GM12878 (cell line): ENCODE measurements at regions not wholly inside any gene's neighbourhood (a gene's known extent, or its start where the extent isn't known, plus 50 kb on each side); places are given as distances from the start of the nearest gene placed in this dataset.

ENCODE experiments used
- ATAC-seq: fragments of 200-7000 bp; cut with Tn5 transposase; 3 replicates; pipeline ENCODE4 v1.9.1; 2020; ENCODE audit warnings: mild to moderate bottlenecking, moderate library complexity
- BruUV-seq: library from RNA; stranded (reverse); fragments of 400-500 nt; replicated peaks from 2 replicates; lab custom pipeline; 2021; lab: Mats Ljungman, UMichigan
- CTCF ChIA-PET: fragments of 300-600 bp; sonication (Branson Sonifier 250); formaldehyde crosslinking; extraction: SDS; loops from one replicate; lab custom pipeline; 2021; ENCODE audit warnings: inconsistent platforms; lab: Yijun Ruan, JAX
- POLR2A ChIA-PET: fragments of 350-600 bp; formaldehyde crosslinking; extraction: SDS; loops from one replicate; lab custom pipeline; 2021; ENCODE audit warnings: inconsistent platforms; lab: Charles Lee
- RAD21 ChIA-PET: fragments of 300-600 bp; sonication (Branson Sonifier 250); formaldehyde crosslinking; loops from one replicate; lab custom pipeline; 2023; ENCODE audit warnings: antibody characterized with exemption; ENCODE audit not compliant: unreplicated experiment; lab: Charles Lee
- SMC1A ChIA-PET: fragments of 300-600 bp; sonication (Branson Sonifier 250); formaldehyde crosslinking; loops from one replicate; lab custom pipeline; 2023; ENCODE audit not compliant: unreplicated experiment, uncharacterized antibody; lab: Charles Lee
- DNase-seq: peaks from one replicate; pipeline ENCODE4 v3.0.0-alpha.2; 2011; ENCODE audit warnings: low read depth, low spot score
- FAIRE-seq: peaks from 3 replicates; lab custom pipeline; 2011; peaks lifted over from hg19 to GRCh38; lab: Jason Lieb, UNC
- H2AFZ ChIP-seq: 2 replicates; pipeline ENCODE4 v1.6.0; 2011; ENCODE audit warnings: low read depth, low read length, control low read depth; ENCODE audit not compliant: control insufficient read depth
- H3K27ac ChIP-seq: 2 replicates; pipeline ENCODE4 v1.5.1; 2011; ENCODE audit warnings: control low read depth; ENCODE audit not compliant: control insufficient read depth, insufficient read depth
- H3K27me3 ChIP-seq, 2 experiments: replicated peaks in 1 of 2; 2 replicates each; pipeline versions ENCODE4 v1.6.0 to v1.6.1; 2011; ENCODE audit warnings: low read length in 1 of 2; ENCODE audit not compliant: control insufficient read depth in 2 of 2, insufficient read depth in 2 of 2
- H3K36me3 ChIP-seq, 2 experiments: 2 replicates each; pipeline ENCODE4 v1.5.1; 2011; ENCODE audit warnings: low read length in 1 of 2; ENCODE audit not compliant: control insufficient read depth in 2 of 2, insufficient read depth in 2 of 2
- H3K4me1 ChIP-seq: 2 replicates; pipeline ENCODE4 v1.6.1; 2011; ENCODE audit warnings: mild to moderate bottlenecking, low read length, moderate library complexity, mixed read lengths; ENCODE audit not compliant: control insufficient read depth, insufficient read depth
- H3K4me2 ChIP-seq: 2 replicates; pipeline ENCODE4 v1.6.0; 2011; ENCODE audit warnings: control low read depth; ENCODE audit not compliant: control insufficient read depth, insufficient read depth
- H3K4me3 ChIP-seq: fragments of 200-600 bp; sonication (generic); 2 replicates; pipeline ENCODE4 v1.5.1; 2016
- H3K79me2 ChIP-seq: 2 replicates; pipeline ENCODE4 v1.6.0; 2011; ENCODE audit warnings: low read length; ENCODE audit not compliant: control insufficient read depth, insufficient read depth
- H3K9ac ChIP-seq: 2 replicates; pipeline ENCODE4 v1.8.0; 2011; ENCODE audit warnings: low read length, control low read depth, mixed read lengths; ENCODE audit not compliant: control insufficient read depth, insufficient read depth
- H3K9me3 ChIP-seq: replicated peaks from 3 replicates; pipeline ENCODE4 v1.5.1; 2011; ENCODE audit warnings: mild to moderate bottlenecking, low read length; ENCODE audit not compliant: control insufficient read depth, insufficient read depth
- H4K20me1 ChIP-seq: 2 replicates; pipeline ENCODE4 v1.6.0; 2011; ENCODE audit not compliant: control insufficient read depth, insufficient read depth
- ATF7 ChIP-seq: fragments of 450-650 bp; IDR thresholded peaks from 2 replicates; pipeline ENCODE4 v1.6.1; 2016; ENCODE audit warnings: low read depth, mild to moderate bottlenecking
- CBFB ChIP-seq: IDR thresholded peaks from 2 replicates; pipeline ENCODE4 v1.6.1; 2016; ENCODE audit warnings: antibody characterized with exemption, low read depth
- HDGF ChIP-seq: fragments of 450-650 bp; IDR thresholded peaks from 2 replicates; pipeline ENCODE4 v1.6.1; 2016; ENCODE audit warnings: antibody characterized with exemption
- JUND ChIP-seq: IDR thresholded peaks from 2 replicates; pipeline ENCODE4 v1.6.1; 2012; ENCODE audit warnings: low read depth, mild to moderate bottlenecking, low read length, improper control_type of control experiment, moderate library complexity
- KDM1A ChIP-seq: fragments of 200-600 bp; sonication (generic); IDR thresholded peaks from 2 replicates; pipeline ENCODE4 v1.6.1; 2016; ENCODE audit warnings: borderline replicate concordance
- LARP7 ChIP-seq: fragments of 450-650 bp; IDR thresholded peaks from 2 replicates; pipeline ENCODE4 v1.6.1; 2017; ENCODE audit warnings: mild to moderate bottlenecking
- NFXL1 ChIP-seq: fragments of 450-650 bp; IDR thresholded peaks from 2 replicates; pipeline ENCODE4 v1.6.1; 2017; ENCODE audit warnings: antibody characterized with exemption, mild to moderate bottlenecking, borderline replicate concordance
- SMAD1 ChIP-seq: fragments of 450-650 bp; IDR thresholded peaks from 2 replicates; pipeline ENCODE4 v1.6.1; 2018; ENCODE audit warnings: mild to moderate bottlenecking, low read depth; ENCODE audit not compliant: partially characterized antibody
- SPI1 ChIP-seq: IDR thresholded peaks from 2 replicates; pipeline ENCODE4 v1.6.1; 2011; ENCODE audit warnings: low read depth, mild to moderate bottlenecking, low read length, moderate library complexity, borderline replicate concordance; ENCODE audit not compliant: insufficient read depth
- SUZ12 ChIP-seq: fragments of 200-600 bp; sonication (generic); IDR thresholded peaks from one replicate; pipeline ENCODE4 v1.6.1; 2018; ENCODE audit warnings: antibody characterized with exemption, mild to moderate bottlenecking; ENCODE audit not compliant: unreplicated experiment
- WGBS: methylation state at CpG from one replicate; pipeline ENCODE4 v1.1.6; 2016; ENCODE audit warnings: low lambda C conversion rate; ENCODE audit not compliant: insufficient replicate concordance, insufficient coverage; ENCODE audit errors: missing lambda C conversion rate; 5-methylcytosine and 5-hydroxymethylcytosine counted together
- in situ Hi-C: fragments of 300-500 bp; cut with MboI; formaldehyde crosslinking; loops from 9 replicates; pipeline ENCODE4 v1.14.3; 2018; ENCODE audit warnings: mixed read lengths
- intact Hi-C: fragments of 100-400 bp; cut with micrococcal nuclease; formaldehyde crosslinking; loops from one replicate; pipeline ENCODE4 v1.14.2; 2022; ENCODE audit not compliant: unreplicated experiment

GRCh38 chr2:117698287-117698686 lies 116.2 kb upstream of the DDX18 start (continued):
- TF ChIP-seq JUND (no peak), HDGF (no peak)

- TF ChIP-seq ATF7 (no peak), NFXL1 (no peak), SMAD1 (no peak), SUZ12 (no peak), SPI1 (no peak), KDM1A (no peak), CBFB (no peak), LARP7 (no peak)
- ChIA-PET SMC1A (interaction anchor here (0.9 kb wide), 1 partner anchor 55 kb away, joined by 3 read pairs; no protein-coding TSS in a partner anchor), RAD21 (no interaction called here), POLR2A (no interaction called here), CTCF (no interaction called here)
- Histone ChIP-seq H3K4me2 (no peak overlapping the region), H3K4me3 (no peak overlapping the region), H3K9me3 (no peaks in the 10 kb centered on the region), H4K20me1 (no peaks in the 10 kb centered on the region), H3K79me2 (no peaks in the 10 kb centered on the region), H3K9ac (no peak overlapping the region), H3K4me1 (no peaks in the 10 kb centered on the region), H2AFZ (no peak overlapping the region), H3K36me3 (no peaks in the 10 kb centered on the region), H3K27me3 (no peaks in the 10 kb centered on the region), H3K27ac (no peak overlapping the region)
- 6% methylated on average over 4 of the region's 4 CpGs for WGBS
- FAIRE-seq: no peak
- in situ Hi-C loops: no loop called here
- no TSS peak for BruUV-seq
- no peak for ATAC-seq
- DNase-seq: no peak
- intact Hi-C loops: no loop called here
Measured at GRCh38 chr2:117698819-117699218, 115.7 kb upstream of the DDX18 start.
